Peyer's patch (tissue), 4 donors: ENCODE measurements at regions not wholly inside any gene's neighbourhood (a gene's known extent, or its start where the extent isn't known, plus 50 kb on each side); places are given as distances from the start of the nearest gene placed in this dataset.

Experiments
- CTCF ChIP-seq, 6 experiments: fragments of 450-650 bp in 4 of 6; fragments of 200-600 bp in 2 of 6; sonication (generic) in 1 of 6; IDR thresholded peaks; one replicate each; pipeline ENCODE4 v1.5.1; 2017 to 2019; ENCODE audit warnings: antibody characterized with exemption in 6 of 6, mild to moderate bottlenecking in 3 of 6, moderate library complexity in 1 of 6
- POLR2A ChIP-seq, 2 donors: fragments of 450-650 bp; IDR thresholded peaks; one replicate each; pipeline ENCODE4 v1.5.1; 2017; ENCODE audit warnings: antibody characterized with exemption in 2 of 2, mild to moderate bottlenecking in 2 of 2, moderate library complexity in 2 of 2

GRCh38 chr20:40965671-40966070, 63.0 kb upstream of the TOP1 start:
- TF ChIP-seq CTCF (IDR thresholded peaks at IDR 0.05) (no peak), POLR2A (IDR thresholded peaks at IDR 0.05) (no peak)
